ENCODE measurements at regions not wholly inside any gene's neighbourhood (a gene's known extent, or its start where the extent isn't known, plus 50 kb on each side); places are given as distances from the start of the nearest gene placed in this dataset.

GRCh38 chr5:116626945-116627679, 52.5 kb upstream of the SEMA6A start:
- no peaks in the 10 kb centered on the region for H3F3A ChIP-seq (ENCODE audit: insufficient read depth, low read depth)
- no peak overlapping the region for H3K27ac ChIP-seq
- H3K4me1 ChIP-seq (replicated peaks; ENCODE audit: insufficient read depth): no peaks in the 10 kb centered on the region
- no peak overlapping the region for H3K4me3 ChIP-seq
- no peak for DNase-seq
- no peaks in the 10 kb centered on the region for H3K9me3 ChIP-seq (ENCODE audit: insufficient read depth, low read depth)
- H3K27me3 ChIP-seq (ENCODE audit: insufficient read depth, low read depth): peaks cover 46% of the 10 kb centered on the region
- H3K79me2 ChIP-seq (ENCODE audit: low read depth): no peaks in the 10 kb centered on the region
- CTCF ChIA-PET: no interaction called here
- BruUV-seq (replicated peaks): no TSS peak
- no peaks in the 10 kb centered on the region for H3K9me2 ChIP-seq (ENCODE audit: insufficient read depth)
- intact Hi-C loops (cut with micrococcal nuclease; ENCODE audit: unreplicated experiment): no loop called here
- no peak overlapping the region for H2AFZ ChIP-seq
- H3K4me2 ChIP-seq: no peak overlapping the region
- TF ChIP-seq EZH2 (IDR thresholded peaks at IDR 0.05; ENCODE audit: low read depth) (no peak), CTCF (conservative IDR thresholded peaks at IDR 0.05) (no peak)
- no peaks in the 10 kb centered on the region for H3K36me3 ChIP-seq (ENCODE audit: low read depth)
- POLR2A ChIA-PET (ENCODE audit: unreplicated experiment): no interaction called here
- no peaks in the 10 kb centered on the region for H4K20me1 ChIP-seq (ENCODE audit: insufficient read depth)

- BruUV-seq (replicated peaks): no TSS peak
- H3K27me3 ChIP-seq (ENCODE audit: insufficient read depth, low read depth): peaks cover 46% of the 10 kb centered on the region
- no peaks in the 10 kb centered on the region for H3K4me1 ChIP-seq (replicated peaks; ENCODE audit: insufficient read depth)
- no peaks in the 10 kb centered on the region for H3K9me2 ChIP-seq (ENCODE audit: insufficient read depth)
- TF ChIP-seq CTCF (conservative IDR thresholded peaks at IDR 0.05): no peak
- no peak for TF ChIP-seq EZH2 (IDR thresholded peaks at IDR 0.05; ENCODE audit: low read depth)
- POLR2A ChIA-PET (ENCODE audit: unreplicated experiment): no interaction called here
- no peak for DNase-seq
- H3K4me2 ChIP-seq: no peak overlapping the region
- H3F3A ChIP-seq (ENCODE audit: insufficient read depth, low read depth): no peaks in the 10 kb centered on the region
- no peaks in the 10 kb centered on the region for H4K20me1 ChIP-seq (ENCODE audit: insufficient read depth)
- CTCF ChIA-PET: no interaction called here
- no peaks in the 10 kb centered on the region for H3K36me3 ChIP-seq (ENCODE audit: low read depth)
- no peak overlapping the region for H3K4me3 ChIP-seq
- intact Hi-C loops (cut with micrococcal nuclease; ENCODE audit: unreplicated experiment): no loop called here
- no peak overlapping the region for H3K27ac ChIP-seq
- H3K79me2 ChIP-seq (ENCODE audit: low read depth): no peaks in the 10 kb centered on the region
- no peak overlapping the region for H2AFZ ChIP-seq
- no peaks in the 10 kb centered on the region for H3K9me3 ChIP-seq (ENCODE audit: insufficient read depth, low read depth)
These were observed 51.7 kb upstream of the SEMA6A start for GRCh38 chr5:116626272-116626723.
